ENCODE measurements at regions not wholly inside any gene's neighbourhood (a gene's known extent, or its start where the extent isn't known, plus 50 kb on each side); places are given as distances from the start of the nearest gene placed in this dataset.
"Not testable (repeated sequence)": the region's sequence is repeated elsewhere in the genome, so short reads cannot be mapped to it uniquely, and the experiment has no call there.

GRCh38 chr7:130850956-130851355 is 116.9 kb upstream of the KLF14 start:
- no peak for DNase-seq

DNA sequence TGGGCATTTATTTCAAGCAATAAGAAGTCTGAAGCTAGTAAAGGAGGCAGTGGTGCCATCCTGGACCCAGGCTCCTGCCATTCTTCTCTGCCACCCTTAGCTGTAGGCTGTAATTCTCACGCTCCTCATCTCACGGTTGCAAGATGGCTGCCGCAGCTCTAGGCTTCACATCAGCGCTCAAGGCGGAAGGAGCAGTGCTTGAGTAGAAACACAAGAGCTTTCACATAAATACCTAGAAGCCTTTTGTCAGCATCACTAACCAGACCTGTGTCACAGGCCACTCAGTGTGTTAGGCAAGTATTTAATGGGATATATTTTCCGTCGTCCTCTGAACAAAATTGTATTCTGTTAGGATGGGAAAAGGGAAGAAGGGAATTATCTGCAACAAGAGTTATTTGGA is 118.9 kb upstream of the KLF14 start:
- no peak for DNase-seq

DNA sequence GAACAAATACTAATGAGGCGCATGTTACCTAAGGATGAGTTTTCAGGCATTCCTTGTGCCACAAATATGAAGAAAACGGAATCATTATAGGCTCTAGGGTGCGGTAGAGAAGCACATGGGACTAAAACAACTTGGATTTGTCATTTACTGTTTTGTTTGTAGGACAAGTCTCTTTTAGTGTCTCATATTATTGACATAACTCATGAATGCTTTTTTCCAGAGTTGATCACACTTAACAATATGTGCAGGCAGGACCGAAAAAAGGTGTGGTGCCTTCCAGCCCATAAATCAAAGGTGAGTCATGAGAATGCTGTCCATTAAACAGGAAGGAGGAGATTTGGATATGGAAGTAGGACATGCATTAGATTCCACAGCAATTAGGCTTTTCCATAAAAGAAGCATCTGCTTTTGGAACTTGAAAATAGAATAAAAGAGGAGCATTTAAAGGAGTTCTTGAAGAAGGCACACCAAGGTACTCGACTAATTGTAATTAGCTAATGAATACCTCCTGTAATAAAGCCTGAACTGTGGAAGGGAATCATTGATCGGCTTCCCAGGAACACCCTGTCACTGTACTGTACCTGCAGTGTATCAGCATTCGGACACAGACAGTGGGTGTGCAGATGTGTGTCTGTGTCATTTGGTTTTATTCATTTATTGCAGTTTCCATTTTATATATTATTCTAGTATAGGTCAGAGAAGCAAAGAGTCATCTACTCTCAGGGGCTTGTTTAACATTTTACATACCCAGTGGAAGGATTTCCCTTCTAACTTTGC is 119.7 kb upstream of the KLF14 start:
- no peak for DNase-seq

- no peak for DNase-seq
Measured at GRCh38 chr7:130854481-130854880, 120.5 kb upstream of the KLF14 start.

DNA sequence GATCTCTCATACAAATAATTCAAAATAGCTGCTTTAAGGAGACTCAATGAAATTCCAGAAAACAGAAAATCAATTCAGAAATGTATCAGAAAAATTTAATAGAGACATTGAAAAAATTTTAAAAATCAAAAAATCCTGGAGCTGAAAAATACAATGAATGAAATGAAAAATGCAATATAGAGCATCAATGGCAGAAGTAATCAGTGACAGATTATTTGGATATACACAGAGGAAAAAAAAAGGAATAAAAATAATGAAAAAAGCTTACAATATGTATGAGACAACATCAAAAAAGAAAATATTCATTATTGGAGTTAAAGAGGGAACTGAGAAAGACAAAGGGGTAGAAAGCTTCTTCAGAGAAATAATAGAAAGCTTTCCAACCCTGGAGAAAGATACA is 122.9 kb upstream of the KLF14 start:
- DNase-seq = no peak

DNA sequence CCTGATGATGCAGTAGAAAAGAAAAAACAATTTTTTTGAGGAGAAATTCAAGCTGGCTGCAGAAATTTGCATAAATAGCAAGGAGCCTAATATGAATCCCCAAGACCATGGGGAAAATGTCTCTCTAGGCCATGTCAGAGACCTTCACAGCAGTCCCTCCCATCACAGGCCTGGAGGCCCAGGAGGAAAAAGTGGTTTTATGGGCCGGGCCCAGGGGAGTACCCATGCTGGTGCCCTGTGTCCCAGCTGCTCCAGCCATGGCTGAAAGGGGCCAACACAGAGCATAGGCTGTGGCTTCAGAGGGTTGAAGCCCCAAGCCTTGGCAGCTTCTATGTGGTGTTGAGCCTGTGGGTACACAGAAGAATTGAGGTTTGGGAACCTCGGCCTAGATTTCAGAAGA is 126.8 kb upstream of the KLF14 start:
- not testable (repeated sequence) for DNase-seq

DNA sequence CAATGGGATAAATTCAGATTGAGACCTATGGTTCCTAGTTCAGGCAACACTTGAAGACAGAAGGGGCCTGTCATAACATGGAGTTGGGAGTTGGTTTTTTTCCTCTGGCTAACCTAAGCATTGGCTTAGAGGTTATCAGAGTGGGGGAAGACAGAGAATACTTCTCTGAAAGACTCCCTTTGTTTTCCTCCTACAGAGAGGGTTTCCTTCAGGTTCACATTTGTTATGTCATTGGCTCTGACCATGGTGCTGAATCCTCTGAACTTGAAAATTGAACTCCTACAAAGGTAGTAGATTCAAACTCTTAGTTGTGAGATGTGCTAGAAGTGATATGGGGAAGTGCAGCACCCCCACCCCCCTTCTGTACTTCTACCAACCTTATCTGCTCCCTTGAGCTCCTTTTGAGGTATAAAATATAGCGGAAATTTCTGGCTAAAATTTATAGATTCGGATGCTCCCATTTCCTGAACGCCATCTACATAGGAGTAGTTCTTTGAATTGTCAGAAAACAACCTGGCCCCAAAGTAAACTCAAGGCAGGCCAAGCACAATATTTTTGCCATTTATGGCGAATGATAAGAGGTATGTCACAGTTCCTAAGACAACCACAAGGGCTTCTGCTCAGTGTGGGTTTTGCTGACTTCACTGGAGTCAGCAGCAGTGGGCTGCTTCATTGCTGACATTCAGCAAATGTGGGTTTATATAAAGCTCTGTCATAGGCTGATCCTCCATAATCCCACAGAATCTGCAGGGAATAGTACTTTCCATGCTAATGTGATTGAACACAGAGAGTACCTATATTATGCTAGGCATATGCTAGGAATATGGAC is 131.6 kb upstream of the KLF14 start:
- no peak for DNase-seq

- DNase-seq = no peak
Measured at GRCh38 chr7:130867039-130867438, 133.0 kb upstream of the KLF14 start.

- DNase-seq = no peak
Measured at GRCh38 chr7:130867581-130868136, 133.7 kb upstream of the KLF14 start.

- DNase-seq = no peak
Measured at GRCh38 chr7:130868139-130868538, 134.1 kb upstream of the KLF14 start.

DNA sequence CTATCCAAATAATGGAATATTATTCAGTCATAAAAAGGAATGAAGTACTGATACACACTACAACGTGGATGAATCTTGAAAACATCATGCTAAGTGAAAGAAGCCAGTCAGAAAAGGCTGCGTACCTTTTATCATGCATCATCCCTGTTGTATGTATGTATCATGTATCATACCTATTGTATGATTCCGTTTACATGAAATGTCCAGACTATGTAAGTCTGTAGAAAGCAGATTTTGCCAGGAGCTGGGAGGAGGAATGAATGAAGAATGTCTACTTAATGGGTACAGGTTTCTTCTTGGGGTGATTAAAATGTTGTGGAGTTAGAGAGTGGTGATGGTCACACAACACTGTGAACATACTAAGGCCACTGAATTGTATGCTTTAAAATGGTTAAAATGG is 135.9 kb upstream of the KLF14 start:
- DNase-seq = no peak

DNA sequence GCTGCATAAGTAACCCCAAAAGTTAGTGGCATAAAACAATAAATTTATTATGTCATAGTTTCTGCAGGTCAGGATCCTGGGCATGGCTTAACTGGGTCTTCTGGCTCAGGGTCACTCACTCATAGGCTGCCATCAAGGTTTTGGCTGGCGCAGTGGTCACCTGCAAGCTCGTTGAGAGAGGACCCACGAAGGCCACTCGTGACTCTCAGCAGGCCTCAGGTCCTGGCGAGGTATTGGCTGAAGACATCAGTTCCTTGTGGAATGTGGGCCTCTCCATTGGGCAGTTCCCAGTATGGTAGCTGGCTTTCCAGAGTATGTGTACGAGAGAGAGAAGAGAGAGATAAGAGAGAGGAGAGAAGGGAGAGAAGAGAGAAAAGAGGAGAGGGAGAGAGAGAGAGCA is 138.3 kb upstream of the KLF14 start:
- no peak for DNase-seq

GRCh38 chr7:130872756-130873448 is 138.9 kb upstream of the KLF14 start:
- DNase-seq = no peak

- no peak for DNase-seq
Measured at GRCh38 chr7:130874071-130874915, 140.3 kb upstream of the KLF14 start.

- DNase-seq = no peak
Measured at GRCh38 chr7:130875265-130875741, 141.3 kb upstream of the KLF14 start.

GRCh38 chr7:130875901-130876300 is 141.9 kb upstream of the KLF14 start:
- DNase-seq = no peak

GRCh38 chr7:130877236-130877990 is 143.4 kb upstream of the KLF14 start:
- DNase-seq = no peak

- DNase-seq = no peak
Measured at GRCh38 chr7:130877991-130878305, 143.9 kb upstream of the KLF14 start.

GRCh38 chr7:130878785-130879184 is 144.8 kb upstream of the KLF14 start:
- DNase-seq = no peak

- DNase-seq = no peak
Measured at GRCh38 chr7:130879191-130879590, 145.2 kb upstream of the KLF14 start.

GRCh38 chr7:130880668-130881067 is 146.7 kb upstream of the KLF14 start:
- DNase-seq = no peak
